ENCODE measurements at regions not wholly inside any gene's neighbourhood (a gene's known extent, or its start where the extent isn't known, plus 50 kb on each side); places are given as distances from the start of the nearest gene placed in this dataset.

DNA sequence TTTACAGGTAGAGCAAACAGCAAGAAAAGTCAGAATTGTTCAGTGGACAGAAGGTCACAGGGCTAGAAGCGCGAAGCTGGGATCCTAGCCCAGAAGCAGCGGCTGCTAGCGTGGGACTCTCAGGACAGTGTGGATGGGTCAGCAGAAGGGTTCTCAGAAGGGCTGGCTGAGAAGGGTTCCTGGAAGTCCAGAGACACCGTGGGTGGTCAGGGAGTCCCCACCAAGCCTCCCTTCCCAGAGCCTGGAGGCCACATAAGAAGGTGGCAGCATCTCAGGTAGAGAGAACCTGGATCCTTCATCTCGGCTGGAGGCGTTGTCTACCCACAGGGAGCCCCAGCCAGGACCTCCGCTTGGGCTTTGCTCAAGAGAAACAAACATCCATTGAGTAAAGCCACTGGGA, 696.3 kb downstream of the PTPRU start:
- TF ChIP-seq, protein P1, sequence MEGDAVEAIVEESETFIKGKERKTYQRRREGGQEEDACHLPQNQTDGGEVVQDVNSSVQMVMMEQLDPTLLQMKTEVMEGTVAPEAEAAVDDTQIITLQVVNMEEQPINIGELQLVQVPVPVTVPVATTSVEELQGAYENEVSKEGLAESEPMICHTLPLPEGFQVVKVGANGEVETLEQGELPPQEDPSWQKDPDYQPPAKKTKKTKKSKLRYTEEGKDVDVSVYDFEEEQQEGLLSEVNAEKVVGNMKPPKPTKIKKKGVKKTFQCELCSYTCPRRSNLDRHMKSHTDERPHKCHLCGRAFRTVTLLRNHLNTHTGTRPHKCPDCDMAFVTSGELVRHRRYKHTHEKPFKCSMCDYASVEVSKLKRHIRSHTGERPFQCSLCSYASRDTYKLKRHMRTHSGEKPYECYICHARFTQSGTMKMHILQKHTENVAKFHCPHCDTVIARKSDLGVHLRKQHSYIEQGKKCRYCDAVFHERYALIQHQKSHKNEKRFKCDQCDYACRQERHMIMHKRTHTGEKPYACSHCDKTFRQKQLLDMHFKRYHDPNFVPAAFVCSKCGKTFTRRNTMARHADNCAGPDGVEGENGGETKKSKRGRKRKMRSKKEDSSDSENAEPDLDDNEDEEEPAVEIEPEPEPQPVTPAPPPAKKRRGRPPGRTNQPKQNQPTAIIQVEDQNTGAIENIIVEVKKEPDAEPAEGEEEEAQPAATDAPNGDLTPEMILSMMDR (conservative IDR thresholded peaks at IDR 0.05; ENCODE audit: low read length) = no peak
- TF ChIP-seq EZH2phosphoT487 (IDR thresholded peaks at IDR 0.05; ENCODE audit: borderline replicate concordance) = no peak
